ENCODE measurements at regions not wholly inside any gene's neighbourhood (a gene's known extent, or its start where the extent isn't known, plus 50 kb on each side); places are given as distances from the start of the nearest gene placed in this dataset.

GRCh38 chr18:71707400-71707799, 836.7 kb downstream of the CBLN2 start:
- DNase-seq: no peak

- DNase-seq: no peak
Observed at GRCh38 chr18:71689416-71690160, 854.6 kb downstream of the CBLN2 start.

GRCh38 chr18:71682591-71682990, 861.6 kb downstream of the CBLN2 start:
- DNase-seq: no peak

GRCh38 chr18:71678144-71678543, 866.0 kb downstream of the CBLN2 start:
- DNase-seq: no peak

- DNase-seq: no peak
Observed at GRCh38 chr18:71673954-71674353, 870.2 kb downstream of the CBLN2 start.

- no peak for DNase-seq
Observed at GRCh38 chr18:71673498-71673897, 870.6 kb downstream of the CBLN2 start.

- no peak for DNase-seq
Observed at GRCh38 chr18:71666481-71666880, 877.7 kb downstream of the CBLN2 start.

GRCh38 chr18:71665131-71665530, 879.0 kb downstream of the CBLN2 start:
- no peak for DNase-seq

GRCh38 chr18:71643822-71644221, 900.3 kb downstream of the CBLN2 start:
- no peak for DNase-seq

GRCh38 chr18:71630696-71631095, 913.4 kb downstream of the CBLN2 start:
- no peak for DNase-seq

GRCh38 chr18:71625556-71626090, 918.5 kb downstream of the CBLN2 start:
- no peak for DNase-seq

GRCh38 chr18:71598374-71598773, 945.8 kb downstream of the CBLN2 start:
- no peak for DNase-seq

- no peak for DNase-seq
Observed at GRCh38 chr18:71597219-71597618, 946.9 kb downstream of the CBLN2 start.

- no peak for DNase-seq
Observed at GRCh38 chr18:71583252-71583651, 960.9 kb downstream of the CBLN2 start.

GRCh38 chr18:71554686-71555085, 989.5 kb downstream of the CBLN2 start:
- no peak for DNase-seq

GRCh38 chr18:71541643-71542042, 1002.5 kb downstream of the CBLN2 start:
- no peak for DNase-seq

- DNase-seq: no peak
Observed at GRCh38 chr18:71529703-71530303, 1014.3 kb downstream of the CBLN2 start.

- no peak for DNase-seq
Observed at GRCh38 chr18:71523483-71524435, 1020.4 kb downstream of the CBLN2 start.

- no peak for DNase-seq
Observed at GRCh38 chr18:71505526-71505925, 1038.6 kb downstream of the CBLN2 start.

- no peak for DNase-seq
Observed at GRCh38 chr18:71503222-71503621, 1040.9 kb downstream of the CBLN2 start.

- no peak for DNase-seq
Observed at GRCh38 chr18:71485611-71486010, 1058.5 kb downstream of the CBLN2 start.

- DNase-seq: no peak
Observed at GRCh38 chr18:71471963-71472725, 1072.0 kb downstream of the CBLN2 start.

GRCh38 chr18:71456206-71456605, 1087.9 kb downstream of the CBLN2 start:
- DNase-seq: no peak
